CD4-positive, alpha-beta T cell treated with Interferon gamma for 1 hour (primary cell): ENCODE measurements at regions not wholly inside any gene's neighbourhood (a gene's known extent, or its start where the extent isn't known, plus 50 kb on each side); places are given as distances from the start of the nearest gene placed in this dataset.

ENCODE experiments used
- DNase-seq: peaks from one replicate; pipeline ENCODE4 v3.0.0-alpha.2; 2020

DNA sequence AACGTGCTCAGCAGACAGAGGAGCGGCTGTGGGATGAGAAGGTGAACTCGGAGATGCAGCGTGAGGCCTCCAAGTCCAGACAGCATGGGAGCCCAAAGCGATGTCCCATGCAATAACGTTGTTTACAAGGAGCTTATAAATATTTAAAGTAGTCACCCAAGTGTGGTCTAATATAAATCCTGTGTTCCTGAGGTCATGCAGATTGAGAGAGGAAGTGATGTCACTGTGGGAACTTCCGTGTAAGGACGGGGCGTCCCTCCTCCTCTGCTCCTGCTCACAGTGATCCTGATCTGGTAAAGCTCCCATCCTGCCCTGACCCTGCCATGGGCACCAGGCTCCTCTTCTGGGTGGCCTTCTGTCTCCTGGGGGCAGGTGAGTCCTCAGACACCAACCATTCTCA is 94.7 kb upstream of the PRSS58 start:
- peak; percentile 24 for DNase-seq

DNA sequence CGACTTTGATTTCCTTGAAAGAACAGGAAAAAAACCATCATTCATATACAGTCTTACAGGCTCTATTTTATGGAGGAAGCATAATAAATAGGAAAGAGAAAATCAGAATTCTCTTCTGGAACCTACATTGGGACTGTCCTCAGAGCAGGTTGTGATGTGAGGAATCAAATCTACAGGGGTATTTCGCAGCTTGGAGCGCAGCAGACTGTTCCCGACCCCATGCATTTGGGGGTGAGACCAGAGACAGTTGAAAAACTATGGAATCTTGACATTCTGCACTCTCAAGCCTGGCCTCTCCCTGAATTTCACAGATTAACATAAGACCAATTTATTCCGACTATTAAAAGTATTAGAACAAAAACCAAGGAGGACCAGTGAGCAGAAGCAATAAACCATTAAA is 93.3 kb upstream of the PRSS58 start:
- DNase-seq, result no peak

DNA sequence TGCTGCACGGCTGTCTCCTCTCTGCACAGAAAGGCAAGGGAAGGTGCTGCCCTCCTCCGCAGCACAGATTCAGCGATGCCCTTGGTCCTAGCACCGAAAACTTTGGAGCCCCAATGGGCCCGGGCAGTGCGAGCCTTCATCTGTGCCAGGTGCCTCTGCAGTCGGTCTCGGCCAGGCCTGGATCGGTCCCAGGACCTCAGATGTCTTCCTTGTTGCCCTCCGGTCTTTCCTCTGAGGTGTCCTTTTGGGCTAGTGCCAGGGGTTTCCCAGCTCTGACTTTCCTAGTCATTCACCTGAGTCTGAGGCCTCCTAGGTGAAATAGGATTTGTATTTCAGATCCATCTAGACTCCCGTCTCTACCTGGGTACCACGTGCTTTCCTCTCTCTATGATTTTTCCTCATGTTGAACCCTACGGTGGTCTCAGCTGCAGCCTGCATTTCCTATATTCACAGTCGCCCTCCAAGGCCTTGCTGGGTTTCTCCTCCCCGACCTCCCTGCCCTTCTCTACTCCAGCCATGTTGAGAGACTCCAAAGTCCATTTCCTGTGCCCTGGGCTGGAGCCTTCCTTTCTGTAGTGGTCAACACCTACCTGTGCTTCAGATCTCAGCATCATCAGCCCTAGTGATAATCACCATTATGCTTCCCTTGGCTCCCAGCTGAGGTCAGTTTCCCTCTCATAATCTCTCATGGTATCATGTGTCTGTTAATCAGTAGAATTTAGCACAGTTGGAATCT is 92.0 kb upstream of the PRSS58 start:
- DNase-seq, result no peak

DNA sequence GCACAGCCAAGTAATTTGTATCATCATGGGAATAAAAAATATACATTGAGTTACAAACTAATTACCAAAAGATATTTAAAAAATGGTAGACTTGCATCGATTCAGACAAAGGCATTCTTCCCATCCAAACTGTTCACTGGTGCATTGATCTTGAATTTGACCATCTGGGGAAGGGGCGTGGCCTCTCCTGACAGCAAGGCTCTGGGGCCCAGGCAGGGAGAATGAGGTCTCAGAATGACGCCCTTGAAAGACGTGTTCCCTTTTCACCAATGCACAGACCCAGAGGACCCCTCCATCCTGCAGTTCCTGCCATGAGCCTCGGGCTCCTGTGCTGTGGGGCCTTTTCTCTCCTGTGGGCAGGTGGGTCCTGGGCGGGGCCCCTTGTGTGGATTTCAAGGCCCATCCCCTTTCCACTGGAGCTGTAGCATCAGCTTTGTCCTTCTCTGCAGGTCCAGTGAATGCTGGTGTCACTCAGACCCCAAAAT is 91.1 kb upstream of the PRSS58 start:
- DNase-seq, result no peak

DNA sequence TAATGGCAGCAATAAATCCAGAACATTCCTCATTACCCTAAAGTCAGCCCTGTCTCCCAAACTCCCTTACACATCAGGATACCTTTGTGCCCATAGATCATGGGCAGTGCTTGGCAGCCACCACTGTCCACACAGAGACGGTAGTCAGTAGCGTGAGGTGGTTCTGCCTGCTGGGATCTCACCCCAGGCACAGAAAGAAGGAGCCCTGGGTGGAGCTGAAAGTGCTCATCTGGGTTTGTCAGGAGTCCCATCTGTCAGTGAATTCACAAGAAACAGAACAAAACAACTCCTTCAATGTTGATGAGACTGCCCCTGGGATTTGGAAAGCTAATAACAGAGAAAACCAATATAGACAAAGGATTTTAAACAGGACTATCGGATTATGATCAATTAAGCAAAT is 90.2 kb upstream of the PRSS58 start:
- DNase-seq, result no peak

DNA sequence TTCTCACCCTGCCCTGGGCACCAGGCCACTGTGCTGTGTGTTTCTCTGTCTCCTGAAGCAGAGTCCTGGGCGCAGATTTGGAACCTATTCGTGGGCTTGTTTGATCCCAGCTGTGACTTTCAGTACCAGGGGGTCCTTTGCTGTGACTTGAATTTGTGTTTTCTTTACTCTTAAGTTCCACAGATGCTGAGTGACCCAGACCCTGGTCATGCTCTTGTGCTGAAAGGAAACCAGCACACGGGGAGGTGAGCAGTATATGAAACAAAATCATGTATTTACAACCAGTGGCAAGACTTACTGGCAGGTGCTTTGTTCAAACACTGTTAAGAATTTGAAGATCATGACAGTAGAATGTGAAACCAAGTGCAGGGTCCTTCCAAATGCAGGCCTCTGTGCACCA is 89.2 kb upstream of the PRSS58 start:
- no peak for DNase-seq

DNA sequence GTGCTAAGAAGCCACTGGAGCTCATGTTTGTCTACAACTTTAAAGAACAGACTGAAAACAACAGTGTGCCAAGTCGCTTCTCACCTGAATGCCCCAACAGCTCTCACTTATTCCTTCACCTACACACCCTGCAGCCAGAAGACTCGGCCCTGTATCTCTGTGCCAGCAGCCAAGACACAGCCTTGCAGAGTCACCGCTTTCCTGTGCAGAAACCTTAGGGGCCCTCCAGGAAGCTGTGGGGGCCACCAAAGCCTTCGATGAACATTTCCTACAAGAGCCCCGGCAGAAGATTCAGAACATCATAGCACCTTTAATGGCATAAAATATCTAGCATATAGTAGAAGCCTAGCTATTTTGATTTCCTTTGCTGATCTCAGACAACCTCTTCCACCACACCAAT is 88.0 kb upstream of the PRSS58 start:
- DNase-seq, result peak; percentile 43

DNA sequence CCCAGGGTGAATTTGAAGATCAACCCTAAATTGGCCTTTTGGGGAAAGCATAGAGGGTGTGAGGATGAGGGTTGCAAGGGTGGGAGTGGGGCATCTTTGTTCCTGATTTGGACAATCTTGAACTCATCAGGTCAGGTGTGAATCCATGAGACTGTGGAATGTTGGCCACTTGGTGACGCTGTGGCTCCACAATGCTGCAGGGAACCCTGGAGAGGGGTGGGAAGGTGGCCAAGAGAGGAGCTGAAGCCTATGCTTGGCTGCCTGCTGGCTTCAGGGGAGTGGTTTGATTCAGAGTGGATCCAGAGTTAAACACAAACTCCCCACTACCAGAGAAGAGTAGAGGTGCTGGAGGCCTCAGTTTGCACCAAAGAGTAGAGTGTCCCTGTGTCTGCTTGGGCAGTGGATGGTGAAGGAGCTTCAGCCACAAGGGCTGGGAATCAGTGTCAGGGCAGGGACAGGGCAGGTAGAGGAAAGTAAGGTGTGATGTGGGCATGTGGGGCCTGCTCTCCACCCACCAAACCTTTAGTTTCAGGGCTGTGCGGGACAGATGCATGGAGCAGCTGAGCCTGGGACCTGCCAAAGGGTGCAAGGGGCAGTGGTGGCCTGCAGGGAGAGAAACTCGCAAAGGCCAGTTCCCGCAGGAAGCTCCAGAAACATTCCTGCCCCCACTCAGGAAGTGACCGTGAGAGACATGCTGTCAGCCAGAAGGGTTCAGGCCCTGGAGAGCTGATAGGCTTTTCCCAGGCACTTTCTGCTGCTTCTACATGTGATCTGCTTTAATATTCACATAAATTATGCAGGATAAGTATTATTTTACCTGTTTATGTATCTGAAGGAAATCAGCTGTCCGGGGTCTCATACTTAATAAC is 81.0 kb upstream of the PRSS58 start:
- peak; percentile 23 for DNase-seq

DNA sequence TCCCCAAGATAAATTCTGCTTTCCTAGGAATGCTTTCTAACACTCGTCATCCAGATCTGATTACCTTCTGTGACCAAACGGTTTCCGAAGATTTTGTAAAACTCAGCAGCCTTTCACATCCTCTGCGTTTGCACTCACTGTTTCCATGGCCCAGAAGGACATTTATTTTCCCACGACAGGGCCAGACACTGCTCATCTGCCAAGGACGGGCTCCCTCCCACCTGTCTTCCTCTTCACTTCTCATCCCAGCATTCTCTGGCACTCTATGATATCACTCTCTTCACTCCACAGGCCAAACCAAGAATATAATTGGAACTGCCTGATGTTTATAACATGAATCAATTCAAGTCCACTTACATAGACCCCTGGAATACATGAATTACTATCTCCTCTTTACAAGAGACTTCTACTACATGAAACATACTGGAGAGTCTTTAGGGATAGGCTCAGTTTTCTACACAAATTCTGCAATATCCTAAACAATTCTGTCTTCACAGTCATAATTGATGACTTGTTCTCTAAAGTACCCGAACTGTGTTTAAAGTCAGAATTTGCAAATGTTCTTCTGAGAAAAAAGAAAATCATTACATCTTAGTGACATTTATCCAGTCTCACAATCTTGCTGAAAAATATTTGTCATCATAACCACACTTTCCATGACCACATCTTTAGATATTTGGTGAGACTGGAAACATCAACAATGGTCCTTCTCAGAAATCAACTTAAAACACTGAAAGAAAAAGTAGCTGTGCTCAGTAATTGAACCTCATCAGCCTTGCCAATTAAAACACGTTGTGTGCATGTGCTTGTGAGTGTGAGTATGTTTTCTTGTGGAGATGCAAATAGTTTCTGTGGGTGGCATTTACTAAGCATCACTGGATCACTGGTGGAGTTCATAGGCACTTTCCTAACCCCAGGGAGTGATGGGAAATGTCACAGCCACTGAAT is 79.5 kb upstream of the PRSS58 start:
- DNase-seq, result no peak

DNA sequence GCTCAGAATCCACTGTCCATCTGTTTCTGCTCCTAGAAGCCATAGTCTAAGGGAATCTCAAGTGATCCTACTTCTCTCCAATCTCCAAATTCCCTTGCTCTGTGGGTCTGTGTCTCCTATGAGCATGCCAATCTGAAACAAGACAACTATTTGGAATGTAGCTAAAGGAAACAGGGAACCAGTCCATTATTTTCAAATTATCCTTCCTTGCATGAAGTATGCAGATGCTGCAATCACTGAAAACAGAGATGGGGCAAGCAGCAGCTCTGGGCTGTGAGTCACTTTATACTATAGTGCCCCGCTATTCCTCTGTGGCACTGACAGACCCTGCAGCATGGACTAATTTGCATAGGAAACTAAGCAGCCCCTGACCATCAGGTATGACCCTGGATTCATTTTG is 76.9 kb upstream of the PRSS58 start:
- no peak for DNase-seq

DNA sequence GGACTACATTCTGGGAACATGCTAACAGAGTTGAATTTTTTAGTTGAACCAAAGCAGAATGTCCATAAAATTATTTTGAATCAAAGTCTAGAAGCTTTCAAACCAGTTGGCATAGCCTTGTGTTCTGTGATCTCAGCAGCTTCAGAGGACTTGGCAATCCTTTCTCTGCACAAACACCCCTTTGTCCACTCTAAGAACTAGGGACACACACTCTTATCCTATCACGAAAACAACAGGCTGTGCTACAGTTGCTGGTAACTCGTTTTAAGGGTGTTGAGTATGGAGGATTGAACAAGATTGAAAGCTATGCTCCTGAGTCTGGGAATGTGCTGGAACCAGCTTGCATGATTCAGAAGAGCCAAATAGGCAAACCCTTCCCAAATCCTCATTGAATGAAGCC is 76.4 kb upstream of the PRSS58 start:
- no peak for DNase-seq

DNA sequence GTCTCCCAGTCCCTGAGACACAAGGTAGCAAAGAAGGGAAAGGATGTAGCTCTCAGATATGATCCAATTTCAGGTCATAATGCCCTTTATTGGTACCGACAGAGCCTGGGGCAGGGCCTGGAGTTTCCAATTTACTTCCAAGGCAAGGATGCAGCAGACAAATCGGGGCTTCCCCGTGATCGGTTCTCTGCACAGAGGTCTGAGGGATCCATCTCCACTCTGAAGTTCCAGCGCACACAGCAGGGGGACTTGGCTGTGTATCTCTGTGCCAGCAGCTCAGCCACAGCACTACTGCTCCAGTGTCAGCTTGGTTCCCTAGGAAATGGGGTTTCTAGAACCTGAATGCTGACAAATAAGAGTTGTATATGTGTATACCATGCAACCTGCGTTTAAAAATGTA is 74.6 kb upstream of the PRSS58 start:
- DNase-seq, result no peak

DNA sequence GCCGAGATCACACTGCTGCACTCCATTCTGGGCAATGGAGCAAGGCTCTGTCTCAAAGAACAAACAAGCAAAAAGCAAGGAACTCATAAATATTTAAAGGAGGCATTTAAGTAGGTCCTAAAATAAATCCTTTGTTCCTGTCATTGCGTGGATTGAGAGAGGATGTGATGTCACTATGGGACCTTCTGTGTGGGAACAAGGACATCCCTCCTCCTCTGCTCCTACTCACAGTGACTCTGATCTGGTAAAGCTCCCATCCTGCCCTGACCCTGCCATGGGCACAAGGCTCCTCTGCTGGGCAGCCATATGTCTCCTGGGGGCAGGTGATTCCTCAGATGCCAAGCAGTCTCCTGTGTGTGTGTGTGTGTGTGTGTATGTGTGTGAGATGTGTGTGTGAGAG is 74.1 kb upstream of the PRSS58 start:
- DNase-seq, result no peak

DNA sequence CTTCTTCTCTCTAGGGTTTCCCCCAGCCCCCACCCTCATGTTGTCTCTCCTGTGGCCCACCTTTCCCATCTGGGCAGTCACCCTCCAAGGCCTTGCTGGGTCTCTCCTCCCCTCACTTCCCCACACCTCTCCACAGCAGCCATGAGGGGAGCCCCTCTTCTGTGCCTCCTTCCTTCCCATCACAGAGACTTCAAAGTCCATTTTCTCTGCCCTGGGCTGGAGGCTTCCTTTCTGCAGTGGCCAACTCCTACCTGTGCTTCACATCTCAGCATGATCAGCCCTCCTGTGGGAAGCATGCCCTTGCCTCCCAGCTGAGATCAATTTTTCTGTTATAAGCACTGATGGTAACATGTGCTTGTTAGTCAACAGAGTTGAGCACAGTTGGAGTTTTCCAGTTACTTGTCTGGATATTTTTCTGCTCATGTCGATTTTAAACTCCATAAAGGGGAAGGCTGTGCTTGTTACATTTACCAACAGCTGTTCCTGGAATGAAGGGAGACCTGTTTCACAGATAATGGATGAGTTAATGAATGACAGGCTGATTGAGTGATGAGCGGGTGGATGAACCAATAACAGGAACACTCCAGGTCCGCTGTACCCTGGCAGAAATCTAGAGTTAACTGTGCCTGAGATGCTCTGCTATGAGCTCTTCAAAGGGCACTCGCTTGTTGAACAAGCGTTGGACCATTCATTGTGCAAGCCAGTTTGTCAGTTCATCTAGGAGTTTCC is 71.4 kb upstream of the PRSS58 start:
- no peak for DNase-seq

DNA sequence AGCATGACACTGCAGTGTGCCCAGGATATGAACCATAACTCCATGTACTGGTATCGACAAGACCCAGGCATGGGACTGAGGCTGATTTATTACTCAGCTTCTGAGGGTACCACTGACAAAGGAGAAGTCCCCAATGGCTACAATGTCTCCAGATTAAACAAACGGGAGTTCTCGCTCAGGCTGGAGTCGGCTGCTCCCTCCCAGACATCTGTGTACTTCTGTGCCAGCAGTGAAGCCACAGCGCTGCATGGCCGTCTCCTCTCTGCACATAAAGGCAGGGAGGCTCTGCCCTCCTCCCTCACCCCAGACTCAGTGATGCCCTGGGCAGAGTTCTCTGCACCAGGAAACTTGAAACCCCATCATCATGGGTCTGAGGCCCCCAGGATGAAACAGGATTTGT is 70.7 kb upstream of the PRSS58 start:
- no peak for DNase-seq

DNA sequence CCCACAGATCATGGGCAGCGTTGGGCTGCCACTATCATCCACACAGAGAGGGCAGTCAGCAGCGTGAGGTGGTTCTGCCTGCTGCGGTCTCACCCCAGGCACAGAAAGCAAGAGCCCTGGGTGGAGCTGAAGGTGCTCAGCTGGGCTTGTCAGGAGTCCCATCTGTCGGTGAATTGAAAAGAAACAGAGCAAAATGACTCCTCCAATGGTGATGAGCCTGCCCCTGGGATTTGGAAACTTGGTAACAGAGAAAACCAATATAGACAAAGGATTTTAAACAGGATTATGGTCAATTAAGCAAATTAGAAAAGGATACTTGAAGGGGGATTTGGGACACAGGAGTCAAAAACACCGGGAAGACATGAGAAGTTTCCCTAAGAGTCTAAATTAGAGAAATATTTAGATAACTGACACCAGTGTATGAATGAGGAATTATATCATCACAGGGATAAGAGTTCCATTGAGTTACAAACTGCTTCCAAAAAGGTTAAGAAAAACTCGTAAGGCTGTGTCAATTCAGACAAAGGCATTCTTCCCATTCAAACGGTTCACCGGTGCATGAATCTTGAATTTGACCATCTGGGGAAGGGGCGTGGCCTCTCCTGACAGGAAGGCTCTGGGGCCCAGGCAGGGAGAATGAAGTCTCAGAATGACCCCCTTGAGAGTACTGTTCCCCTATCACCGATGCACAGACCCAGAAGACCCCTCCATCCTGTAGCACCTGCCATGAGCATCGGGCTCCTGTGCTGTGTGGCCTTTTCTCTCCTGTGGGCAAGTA is 70.0 kb upstream of the PRSS58 start:
- no peak for DNase-seq

DNA sequence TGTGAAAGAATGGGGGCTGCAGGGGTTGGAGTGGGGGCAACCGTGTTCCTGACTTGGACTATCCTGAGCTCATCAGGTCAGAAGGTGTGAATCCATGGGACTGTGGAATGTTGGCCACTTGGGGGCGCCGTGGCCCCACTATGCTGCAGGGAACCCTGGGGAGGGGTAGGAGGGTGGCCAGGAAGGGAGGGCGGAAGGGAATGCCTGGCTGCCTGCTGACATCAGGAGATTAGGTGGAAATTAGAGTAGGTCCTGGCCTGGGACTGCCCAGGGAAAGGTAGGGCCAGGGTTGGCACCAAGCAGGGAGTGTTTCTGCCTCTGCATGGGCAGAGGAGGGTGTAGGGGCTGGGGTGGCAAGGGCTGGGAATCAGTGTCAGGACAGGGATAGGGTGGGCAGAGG is 65.8 kb upstream of the PRSS58 start:
- no peak for DNase-seq

DNA sequence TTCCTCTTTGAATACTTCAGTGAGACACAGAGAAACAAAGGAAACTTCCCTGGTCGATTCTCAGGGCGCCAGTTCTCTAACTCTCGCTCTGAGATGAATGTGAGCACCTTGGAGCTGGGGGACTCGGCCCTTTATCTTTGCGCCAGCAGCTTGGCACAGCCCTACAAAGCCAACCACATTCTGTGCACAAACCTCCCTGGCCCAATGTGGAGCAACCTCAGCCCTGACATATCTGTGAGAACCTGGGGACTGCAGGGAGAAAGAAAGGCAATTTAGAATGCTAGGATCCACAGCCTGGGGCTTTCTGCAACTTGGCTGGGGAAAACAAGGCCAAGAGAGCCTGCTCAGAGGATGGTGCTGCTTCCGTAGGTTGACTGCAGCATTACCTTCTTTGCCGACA is 63.5 kb upstream of the PRSS58 start:
- no peak for DNase-seq

DNA sequence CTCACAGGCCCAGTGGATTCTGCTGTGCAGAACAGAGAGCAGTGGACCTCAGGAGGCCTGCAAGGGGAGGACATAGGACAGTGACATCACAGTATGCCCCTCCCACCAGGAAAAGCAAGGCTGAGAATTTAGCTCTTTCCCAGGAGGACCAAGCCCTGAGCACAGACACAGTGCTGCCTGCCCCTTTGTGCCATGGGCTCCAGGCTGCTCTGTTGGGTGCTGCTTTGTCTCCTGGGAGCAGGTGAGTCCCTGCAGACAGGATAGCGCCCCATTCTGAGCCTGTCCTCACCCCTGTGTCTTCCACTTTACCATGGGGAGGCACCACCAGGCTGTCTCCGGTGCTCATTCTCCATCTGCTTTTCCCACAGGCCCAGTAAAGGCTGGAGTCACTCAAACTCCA is 63.0 kb upstream of the PRSS58 start:
- DNase-seq, result no peak

DNA sequence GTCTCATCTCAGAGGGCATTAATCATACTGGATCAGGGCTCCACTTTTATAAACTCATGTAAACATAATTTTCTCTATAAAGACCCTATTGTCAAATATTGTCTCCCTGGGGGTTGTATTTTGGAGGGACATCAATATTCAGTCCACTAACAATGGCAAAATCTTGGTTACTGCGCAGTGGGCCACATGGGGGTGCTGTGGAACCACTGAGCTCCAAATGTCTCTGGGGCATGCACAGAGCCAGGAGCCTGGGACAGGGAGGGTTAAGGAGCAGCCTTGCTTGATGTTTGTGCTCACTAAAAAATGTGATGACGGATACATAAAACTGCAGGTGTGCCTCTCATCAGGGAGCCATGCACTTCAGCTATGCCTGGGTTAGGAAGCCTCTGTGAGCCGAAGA is 62.1 kb upstream of the PRSS58 start:
- DNase-seq, result peak; percentile 30

DNA sequence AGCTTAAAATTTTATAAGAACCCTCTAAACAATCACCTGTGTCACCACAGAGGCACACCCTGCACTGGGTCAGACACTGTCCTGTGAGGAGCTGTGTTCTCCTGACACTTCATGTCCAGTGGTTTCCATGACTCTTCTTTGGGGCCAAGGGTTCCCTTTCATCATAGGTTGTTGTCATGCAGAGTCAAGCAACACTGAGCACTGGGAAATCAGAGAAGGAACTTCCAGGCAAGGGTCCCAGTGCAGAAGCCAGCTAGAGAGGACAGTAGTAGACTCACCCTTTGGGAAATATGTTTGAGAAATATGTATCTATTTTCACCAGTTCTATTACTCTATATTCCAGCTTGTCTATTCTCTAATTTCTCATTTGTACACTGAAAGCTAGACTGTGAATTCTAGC is 56.4 kb upstream of the PRSS58 start:
- no peak for DNase-seq

DNA sequence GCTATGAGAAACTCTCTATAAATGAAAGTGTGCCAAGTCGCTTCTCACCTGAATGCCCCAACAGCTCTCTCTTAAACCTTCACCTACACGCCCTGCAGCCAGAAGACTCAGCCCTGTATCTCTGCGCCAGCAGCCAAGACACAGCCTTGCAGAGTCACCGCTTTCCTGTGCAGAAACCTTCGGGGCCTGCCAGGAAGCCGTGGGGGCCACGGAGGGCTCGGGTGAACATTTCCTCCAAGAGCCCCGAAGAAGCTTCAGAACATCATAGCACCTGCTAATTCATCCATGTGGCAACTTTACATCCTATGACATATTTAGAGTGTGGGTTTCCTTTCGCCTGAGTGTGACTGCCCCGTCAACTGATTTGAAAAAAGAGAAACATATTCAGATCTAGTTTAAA is 55.7 kb upstream of the PRSS58 start:
- DNase-seq, result no peak
